H1 (cell line): ENCODE measurements at regions not wholly inside any gene's neighbourhood (a gene's known extent, or its start where the extent isn't known, plus 50 kb on each side); places are given as distances from the start of the nearest gene placed in this dataset.

Source experiments
- CTCF ChIP-seq, 3 experiments: IDR thresholded peaks; 1 replicate in 2 of 3; 2 replicates in 1 of 3; pipeline versions ENCODE4 v1.5.1 to v1.6.1; 2011; ENCODE audit warnings: low read length in 3 of 3, mild to moderate bottlenecking in 3 of 3, inconsistent platforms in 2 of 3, low read depth in 1 of 3, moderate library complexity in 1 of 3; ENCODE audit not compliant: insufficient read depth in 1 of 3; ENCODE audit errors: control extremely low read depth in 1 of 3
- EGR1 ChIP-seq: IDR thresholded peaks from 2 replicates; pipeline ENCODE4 v1.6.1; 2011; ENCODE audit warnings: low read depth, low read length, borderline replicate concordance
- EP300 ChIP-seq, 2 experiments: IDR thresholded peaks; 1 replicate in 1 of 2; 2 replicates in 1 of 2; pipeline ENCODE4 v1.6.1; 2011 to 2012; ENCODE audit warnings: low read depth in 2 of 2, low read length in 2 of 2, mild to moderate bottlenecking in 2 of 2, borderline replicate concordance in 1 of 2, inconsistent platforms in 1 of 2, moderate library complexity in 1 of 2
- EZH2 ChIP-seq: fragments of 200-600 bp; sonication (generic); IDR thresholded peaks from 2 replicates; pipeline ENCODE4 v1.7.1; 2012; ENCODE audit warnings: low read depth, mild to moderate bottlenecking, moderate library complexity, low read length, inconsistent platforms; ENCODE audit not compliant: severe bottlenecking
- GABPA ChIP-seq: IDR thresholded peaks from 2 replicates; pipeline ENCODE4 v1.6.1; 2011; ENCODE audit warnings: mild to moderate bottlenecking, low read length, moderate library complexity, borderline replicate concordance; ENCODE audit not compliant: insufficient read depth
- MAX ChIP-seq: IDR thresholded peaks from 2 replicates; pipeline ENCODE4 v1.6.1; 2012; ENCODE audit warnings: inconsistent platforms
- POLR2A ChIP-seq, 2 experiments: IDR thresholded peaks; 1 replicate in 1 of 2; 2 replicates in 1 of 2; pipeline ENCODE4 v1.6.1; 2011; ENCODE audit warnings: low read depth in 2 of 2, low read length in 2 of 2, mild to moderate bottlenecking in 2 of 2; ENCODE audit errors: control extremely low read depth in 1 of 2
- RFX5 ChIP-seq: IDR thresholded peaks from 2 replicates; pipeline ENCODE4 v1.6.1; 2011; ENCODE audit warnings: low read depth, low read length, improper control_type of control experiment, borderline replicate concordance
- SIN3A ChIP-seq, 2 experiments: IDR thresholded peaks in 1 of 2; conservative IDR thresholded peaks in 1 of 2; 2 replicates each; pipeline ENCODE4 v1.6.1; 2011 to 2012; ENCODE audit warnings: low read length in 2 of 2, improper control_type of control experiment in 1 of 2, low read depth in 1 of 2, mild to moderate bottlenecking in 1 of 2
- TAF1 ChIP-seq: IDR thresholded peaks from 2 replicates; pipeline ENCODE4 v1.6.1; 2011; ENCODE audit warnings: mild to moderate bottlenecking, low read depth, low read length
- TEAD4 ChIP-seq: IDR thresholded peaks from 2 replicates; pipeline ENCODE4 v1.6.1; 2012; ENCODE audit warnings: low read depth, low read length, inconsistent platforms, mixed read lengths

- TF ChIP-seq CTCF (IDR thresholded peaks at IDR 0.05; ENCODE audit: control extremely low read depth in 1 of 3, insufficient read depth in 1 of 3, low read depth in 1 of 3, low read length in 3 of 3) (no peak), MAX (no peak), TAF1 (no peak), GABPA (no peak), RFX5 (no peak), POLR2A (IDR thresholded peaks at IDR 0.05; ENCODE audit: control extremely low read depth in 1 of 2, low read depth in 2 of 2, low read length in 2 of 2) (no peak), EZH2 (no peak), EGR1 (no peak), EP300 (IDR thresholded peaks at IDR 0.05; ENCODE audit: borderline replicate concordance in 1 of 2, low read depth in 2 of 2, low read length in 2 of 2) (no peak), TEAD4 (no peak), SIN3A (conservative IDR thresholded peaks at IDR 0.05 in 1 of 2, IDR thresholded peaks at IDR 0.05 in 1 of 2; ENCODE audit: low read depth in 1 of 2, low read length in 2 of 2) (no peak)
Observed at GRCh38 chr14:98758440-98758839, 513.6 kb downstream of the BCL11B start.
